GM12874 (cell line): ENCODE measurements at regions not wholly inside any gene's neighbourhood (a gene's known extent, or its start where the extent isn't known, plus 50 kb on each side); places are given as distances from the start of the nearest gene placed in this dataset.

Experiments
- CTCF ChIP-seq: IDR thresholded peaks from 2 replicates; pipeline ENCODE4 v1.5.1; 2011; ENCODE audit warnings: low read depth, mild to moderate bottlenecking, control low read depth, low read length, moderate library complexity; ENCODE audit not compliant: insufficient read depth

GRCh38 chr1:244347942-244348341 lies 103.8 kb downstream of the ADSS2 start:
- no peak for TF ChIP-seq CTCF

GRCh38 chr1:244349103-244349531 lies 102.6 kb downstream of the ADSS2 start:
- no peak for TF ChIP-seq CTCF

- no peak for TF ChIP-seq CTCF
Observed at GRCh38 chr1:244349581-244350001, 102.1 kb downstream of the ADSS2 start.

GRCh38 chr1:244350027-244350426 lies 101.7 kb downstream of the ADSS2 start:
- TF ChIP-seq CTCF = no peak

- TF ChIP-seq CTCF = no peak
Observed at GRCh38 chr1:244352156-244352830, 99.4 kb downstream of the ADSS2 start.

GRCh38 chr1:244353551-244354091 lies 98.1 kb downstream of the ADSS2 start:
- no peak for TF ChIP-seq CTCF

- no peak for TF ChIP-seq CTCF
Observed at GRCh38 chr1:244354810-244355278, 96.9 kb downstream of the ADSS2 start.
